Gastroesophageal sphincter (tissue), 3 donors: ENCODE measurements at regions not wholly inside any gene's neighbourhood (a gene's known extent, or its start where the extent isn't known, plus 50 kb on each side); places are given as distances from the start of the nearest gene placed in this dataset.

ENCODE experiments used
- POLR2A ChIP-seq, 2 donors: fragments of 450-650 bp; IDR thresholded peaks; one replicate each; pipeline ENCODE4 v1.6.1; 2017; ENCODE audit warnings: antibody characterized with exemption in 2 of 2, mild to moderate bottlenecking in 2 of 2, moderate library complexity in 1 of 2
- POLR2AphosphoS5 ChIP-seq: sonication (generic); formaldehyde crosslinking; IDR thresholded peaks from one replicate; pipeline ENCODE4 v1.6.1; 2017; ENCODE audit warnings: antibody characterized with exemption
- TF ChIP-seq, protein P1 (sequence below), 4 experiments: fragments of 200-600 bp in 2 of 4; fragments of 450-650 bp in 2 of 4; sonication (generic) in 1 of 4; IDR thresholded peaks; one replicate each; pipeline ENCODE4 v1.5.1; 2017 to 2019; ENCODE audit warnings: antibody characterized with exemption in 4 of 4, mild to moderate bottlenecking in 2 of 4, moderate library complexity in 2 of 4

DNA sequence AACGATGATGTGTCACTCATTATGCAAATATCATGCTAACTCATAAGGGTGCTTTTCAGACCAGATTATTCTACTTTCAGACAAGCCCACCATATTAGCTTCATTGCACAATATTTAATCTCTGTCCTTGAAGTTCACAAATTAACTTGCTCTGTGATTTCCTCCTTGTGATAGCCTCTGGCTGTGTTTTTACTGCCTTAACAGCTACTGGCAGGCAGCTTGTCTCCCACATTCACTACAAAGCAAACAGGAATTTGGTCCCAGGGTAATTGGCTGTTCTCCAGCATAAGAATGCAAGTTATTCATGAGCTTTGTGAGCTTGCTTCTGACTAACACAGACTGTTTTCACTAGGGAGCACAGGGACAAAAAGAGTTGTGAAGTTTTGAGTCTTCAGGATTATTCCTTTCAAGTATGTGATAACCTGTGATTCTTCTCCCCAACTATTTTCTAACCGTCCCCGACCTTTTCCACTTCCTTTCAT is 87.9 kb upstream of the HMCN1 start:
- TF ChIP-seq POLR2A (IDR thresholded peaks at IDR 0.05) (no peak), POLR2AphosphoS5 (peak; percentile 31)
- TF ChIP-seq, protein P1, sequence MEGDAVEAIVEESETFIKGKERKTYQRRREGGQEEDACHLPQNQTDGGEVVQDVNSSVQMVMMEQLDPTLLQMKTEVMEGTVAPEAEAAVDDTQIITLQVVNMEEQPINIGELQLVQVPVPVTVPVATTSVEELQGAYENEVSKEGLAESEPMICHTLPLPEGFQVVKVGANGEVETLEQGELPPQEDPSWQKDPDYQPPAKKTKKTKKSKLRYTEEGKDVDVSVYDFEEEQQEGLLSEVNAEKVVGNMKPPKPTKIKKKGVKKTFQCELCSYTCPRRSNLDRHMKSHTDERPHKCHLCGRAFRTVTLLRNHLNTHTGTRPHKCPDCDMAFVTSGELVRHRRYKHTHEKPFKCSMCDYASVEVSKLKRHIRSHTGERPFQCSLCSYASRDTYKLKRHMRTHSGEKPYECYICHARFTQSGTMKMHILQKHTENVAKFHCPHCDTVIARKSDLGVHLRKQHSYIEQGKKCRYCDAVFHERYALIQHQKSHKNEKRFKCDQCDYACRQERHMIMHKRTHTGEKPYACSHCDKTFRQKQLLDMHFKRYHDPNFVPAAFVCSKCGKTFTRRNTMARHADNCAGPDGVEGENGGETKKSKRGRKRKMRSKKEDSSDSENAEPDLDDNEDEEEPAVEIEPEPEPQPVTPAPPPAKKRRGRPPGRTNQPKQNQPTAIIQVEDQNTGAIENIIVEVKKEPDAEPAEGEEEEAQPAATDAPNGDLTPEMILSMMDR (IDR thresholded peaks at IDR 0.05), result no peak
